HG03342 (cell line): ENCODE measurements at regions not wholly inside any gene's neighbourhood (a gene's known extent, or its start where the extent isn't known, plus 50 kb on each side); places are given as distances from the start of the nearest gene placed in this dataset.

Experiments used
- ATAC-seq: cut with Tn5 transposase; IDR thresholded peaks from one replicate; pipeline ENCODE4 v1.9.1; 2021; ENCODE audit warnings: mild to moderate bottlenecking, moderate library complexity; ENCODE audit not compliant: unreplicated experiment

DNA sequence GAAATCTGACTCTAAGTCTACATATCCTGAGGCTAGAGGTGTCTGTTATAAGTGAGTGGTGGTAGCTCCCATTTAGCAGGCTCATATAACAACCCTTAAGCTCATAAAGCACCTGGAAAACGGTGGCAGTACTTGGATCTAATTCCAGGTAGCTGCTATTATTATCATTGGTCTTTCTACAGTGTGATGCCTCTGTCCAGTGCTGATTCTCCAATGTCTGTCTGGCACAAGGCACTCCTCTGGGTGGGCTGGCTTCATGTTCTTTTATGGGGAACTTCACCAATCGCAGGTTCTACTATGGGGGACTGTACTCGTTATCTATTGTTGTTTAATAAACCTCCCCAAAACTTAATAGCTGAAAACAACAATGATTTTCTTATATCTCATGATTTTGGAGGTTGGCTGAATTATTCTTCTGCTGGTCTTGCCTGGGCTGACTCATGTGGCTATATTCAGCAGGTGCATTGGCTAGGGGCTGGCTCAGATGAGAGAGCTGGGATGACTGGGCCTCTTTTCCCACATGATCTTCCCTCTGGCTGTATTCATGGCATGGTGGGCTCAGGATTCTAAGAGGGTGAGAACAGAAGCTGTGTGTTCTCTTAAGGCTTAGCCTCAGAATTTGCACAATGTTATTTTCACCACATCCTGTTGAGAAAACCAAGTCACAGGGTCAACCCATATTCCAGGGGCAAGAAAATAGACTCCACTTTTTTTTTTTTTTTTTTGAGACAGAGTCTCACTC lies 93.0 kb upstream of the PCGF5 start:
- ATAC-seq, result no peak

DNA sequence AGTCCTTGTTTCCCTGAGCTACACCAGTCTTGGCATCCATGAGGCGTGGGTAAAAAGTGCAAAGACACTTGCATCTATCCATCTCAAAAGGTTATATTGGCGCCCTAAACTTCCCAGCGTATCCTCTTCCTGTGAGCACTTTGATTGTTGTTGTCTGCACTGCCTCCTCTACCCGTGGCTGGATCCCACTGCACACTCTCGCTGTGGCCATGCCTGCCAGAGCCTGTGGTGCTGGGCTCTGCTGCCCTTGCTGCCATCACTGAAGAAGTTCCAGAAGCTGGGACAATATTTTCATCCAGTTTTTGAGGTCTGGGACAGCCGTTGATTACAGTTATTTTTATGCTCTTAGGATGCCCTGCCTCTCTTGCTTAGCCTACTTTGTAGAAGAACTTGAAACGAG lies 85.3 kb upstream of the PCGF5 start:
- no peak for ATAC-seq

DNA sequence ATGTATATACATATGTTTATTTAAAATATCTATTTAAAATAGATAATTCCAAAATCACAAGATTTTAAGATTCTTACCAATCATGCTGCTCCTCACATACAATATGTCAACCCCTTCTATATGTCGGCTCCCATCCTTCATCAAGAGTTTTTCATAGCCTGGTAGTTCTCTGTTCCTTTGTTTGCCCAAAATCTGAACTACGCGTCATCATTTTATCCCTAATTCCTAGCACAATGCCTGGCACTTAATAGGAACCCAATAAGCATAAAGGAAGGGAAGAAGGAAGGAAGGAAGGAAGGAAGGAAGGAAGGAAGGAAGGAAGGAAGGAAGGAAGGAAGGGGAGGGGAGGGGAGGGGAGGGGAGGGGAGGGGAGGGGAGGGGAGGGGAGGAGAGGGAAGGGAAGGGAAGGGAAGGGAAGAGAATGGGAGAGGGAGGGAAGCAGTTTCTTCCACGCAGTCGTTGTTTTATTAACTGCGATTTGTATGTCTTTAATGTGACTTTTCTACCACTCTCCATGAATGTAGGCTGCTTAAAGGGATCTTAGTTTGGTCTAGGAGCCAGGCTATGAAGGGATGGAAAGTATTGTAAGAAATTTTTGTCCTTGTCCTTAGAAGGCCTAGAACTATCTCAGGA lies 83.3 kb upstream of the PCGF5 start:
- no peak for ATAC-seq

DNA sequence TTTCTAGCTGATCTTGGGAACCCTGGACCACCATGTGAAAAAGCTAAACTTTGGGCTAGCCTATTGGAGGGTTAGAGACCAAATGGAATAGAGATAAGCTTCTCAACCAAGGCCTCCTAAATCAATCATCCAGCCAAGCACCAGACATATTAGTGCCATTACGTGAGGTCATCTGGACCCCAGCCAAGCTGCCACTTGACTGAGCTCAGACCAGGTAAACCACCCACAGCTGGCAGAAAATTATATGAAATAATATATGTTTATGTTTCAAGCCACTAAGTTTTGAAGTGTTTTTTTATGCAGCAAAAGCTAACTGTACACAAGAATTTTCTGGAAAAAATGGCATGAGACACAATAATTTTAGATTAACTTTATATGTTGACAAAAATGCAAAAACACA lies 82.6 kb upstream of the PCGF5 start:
- no peak for ATAC-seq

DNA sequence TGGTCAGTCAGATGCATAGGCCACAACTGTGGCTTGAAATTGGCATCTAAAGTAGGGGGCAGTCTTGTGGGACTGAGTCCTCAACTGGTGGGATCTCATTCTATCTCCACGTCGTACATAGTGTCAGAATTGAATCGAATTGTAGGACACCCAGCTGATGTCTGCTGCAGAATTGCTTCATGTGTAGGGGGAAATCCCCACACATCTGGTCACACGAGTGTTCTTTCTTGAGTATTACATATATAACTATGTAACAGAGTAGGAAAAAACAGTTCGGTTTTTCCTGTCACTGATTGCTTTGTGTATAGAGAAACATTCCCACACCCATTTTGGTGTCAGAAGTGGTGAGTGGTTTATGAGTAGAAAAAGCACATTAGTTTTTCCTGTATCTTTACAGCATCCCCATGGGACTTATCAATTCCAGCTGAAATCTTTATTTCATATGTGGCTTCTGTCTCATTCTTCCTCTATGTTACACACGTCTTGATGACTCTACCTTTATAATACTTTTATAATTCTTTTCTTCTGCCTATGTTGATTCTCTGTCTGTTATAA lies 79.4 kb upstream of the PCGF5 start:
- no peak for ATAC-seq

DNA sequence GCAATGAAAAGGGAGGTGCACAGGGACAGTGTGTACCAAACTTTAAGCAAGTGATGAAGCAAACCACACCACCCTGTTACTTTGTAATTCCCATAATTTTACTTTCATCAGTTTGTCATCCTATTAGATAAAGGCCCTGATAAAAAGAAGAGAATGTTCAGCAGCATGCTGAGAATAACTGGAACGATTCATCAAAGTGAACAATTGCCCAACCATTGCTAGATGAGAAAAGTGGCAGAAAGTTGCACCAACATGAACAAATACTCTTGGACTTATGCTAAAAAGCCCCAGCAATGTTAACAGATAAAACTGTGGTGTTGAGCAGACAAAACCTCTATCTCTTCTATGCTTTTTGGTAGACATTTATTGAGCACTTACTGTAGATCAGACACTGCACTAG lies 75.5 kb upstream of the PCGF5 start:
- ATAC-seq, result no peak

DNA sequence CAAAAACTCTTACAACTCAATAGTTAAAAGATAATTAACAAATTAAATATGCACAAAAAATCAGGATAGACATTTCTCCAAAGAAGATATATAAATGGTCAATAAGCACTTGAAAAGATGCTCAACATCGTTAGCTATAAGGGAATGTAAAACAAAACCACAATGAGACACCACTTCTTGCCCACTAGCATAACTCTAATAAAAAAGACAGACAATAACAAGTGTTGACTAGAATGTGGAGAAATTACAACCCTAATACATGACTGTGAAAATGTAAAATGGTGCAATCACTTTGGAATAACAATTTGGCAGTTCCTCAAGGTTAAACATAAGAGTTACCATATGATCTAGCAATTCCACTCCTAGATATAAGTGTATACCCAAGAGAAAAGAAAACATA lies 74.3 kb upstream of the PCGF5 start:
- ATAC-seq, result no peak

DNA sequence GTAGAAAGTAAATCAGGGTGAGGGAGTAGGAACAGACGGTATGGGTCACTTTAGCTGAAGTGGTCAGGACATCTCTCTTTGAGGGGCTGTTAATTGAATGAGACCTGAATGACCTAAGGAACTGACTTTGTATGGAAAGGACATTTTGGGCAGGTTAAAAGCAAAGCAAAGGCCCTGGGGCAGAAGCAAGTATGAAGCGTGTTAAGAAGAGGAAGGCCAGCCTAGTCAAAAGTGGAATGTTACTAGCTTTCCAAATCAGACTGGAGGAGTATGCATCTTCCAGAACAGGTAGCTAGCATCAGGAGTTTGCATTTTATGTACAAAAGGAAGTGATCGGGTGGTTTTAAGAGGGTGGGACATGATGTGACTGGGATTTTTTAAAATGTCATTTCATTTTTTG lies 70.9 kb upstream of the PCGF5 start:
- no peak for ATAC-seq

DNA sequence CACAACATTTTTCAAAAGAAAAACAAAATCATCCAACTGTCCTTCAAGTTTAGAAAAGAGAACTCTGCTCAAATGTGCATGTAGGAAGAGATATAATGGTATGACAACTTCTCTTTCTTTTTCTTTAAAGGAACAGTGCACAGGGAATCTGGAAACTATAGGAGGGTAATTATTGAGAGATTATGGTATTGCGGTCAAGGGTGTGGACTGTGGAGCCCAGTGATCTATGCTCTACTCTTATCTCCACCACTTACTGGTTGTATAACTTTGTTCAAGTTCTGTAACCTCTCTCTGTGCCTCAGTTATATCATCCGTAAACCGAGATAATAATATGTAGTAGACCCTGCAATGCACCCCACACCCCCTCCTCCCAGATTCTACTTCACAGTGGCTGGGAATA lies 69.8 kb upstream of the PCGF5 start:
- no peak for ATAC-seq

DNA sequence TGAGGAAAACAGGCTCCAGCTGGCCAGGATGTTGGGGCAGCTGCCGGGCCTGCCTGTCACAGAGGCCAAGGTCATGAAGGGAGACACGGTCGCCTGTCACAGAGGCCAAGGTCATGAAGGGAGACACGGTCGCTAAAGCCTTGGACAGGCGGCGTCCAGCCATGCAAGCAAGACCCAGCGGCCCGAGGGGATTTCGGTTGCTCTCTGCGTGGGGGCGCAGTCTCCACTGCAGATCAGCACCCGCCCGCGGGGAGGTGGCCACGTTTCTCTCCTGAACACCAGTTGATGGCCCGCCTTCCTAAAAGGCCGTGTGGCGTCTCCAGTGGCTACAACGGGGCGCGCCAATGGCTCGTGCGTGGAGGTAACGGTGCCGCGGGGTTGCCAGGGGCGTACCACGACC lies 67.0 kb upstream of the PCGF5 start:
- ATAC-seq, result no peak

DNA sequence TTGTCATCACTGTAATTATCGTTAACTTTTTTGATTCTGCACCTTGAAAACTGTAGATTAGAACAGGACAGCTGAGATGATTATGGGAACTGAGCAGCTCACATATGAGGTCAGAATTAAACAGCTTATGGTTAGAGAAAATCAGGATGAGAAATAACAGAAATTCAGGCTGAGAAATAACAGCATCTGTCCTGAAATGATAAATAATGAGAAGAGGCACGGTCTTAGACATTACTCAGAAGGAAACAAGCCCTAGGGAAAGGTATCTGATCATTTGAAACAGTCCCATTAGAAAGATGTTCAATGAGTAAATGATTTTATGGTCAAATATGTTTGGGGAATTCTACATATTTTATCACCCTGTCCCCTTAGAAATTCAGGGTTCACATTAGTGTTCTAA lies 65.6 kb upstream of the PCGF5 start:
- no peak for ATAC-seq

DNA sequence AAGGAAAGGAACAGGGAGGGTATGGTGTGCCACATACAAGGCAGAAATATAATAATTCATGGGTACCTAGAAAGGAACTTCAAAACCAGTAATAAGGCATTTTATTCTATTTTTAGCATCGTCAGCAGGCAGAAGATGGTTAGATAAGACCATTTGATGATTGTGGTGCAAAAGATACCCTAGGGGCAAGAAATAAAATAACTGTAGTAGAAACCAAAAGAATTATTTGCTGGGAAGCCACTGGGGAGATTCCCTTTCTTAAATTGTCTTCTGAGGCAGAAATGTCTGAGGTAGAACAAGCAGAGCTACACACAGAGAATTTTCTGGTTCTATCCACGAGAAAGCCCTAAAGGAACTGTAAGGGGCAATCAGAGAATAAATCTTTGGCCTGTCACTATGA lies 64.3 kb upstream of the PCGF5 start:
- ATAC-seq, result no peak

DNA sequence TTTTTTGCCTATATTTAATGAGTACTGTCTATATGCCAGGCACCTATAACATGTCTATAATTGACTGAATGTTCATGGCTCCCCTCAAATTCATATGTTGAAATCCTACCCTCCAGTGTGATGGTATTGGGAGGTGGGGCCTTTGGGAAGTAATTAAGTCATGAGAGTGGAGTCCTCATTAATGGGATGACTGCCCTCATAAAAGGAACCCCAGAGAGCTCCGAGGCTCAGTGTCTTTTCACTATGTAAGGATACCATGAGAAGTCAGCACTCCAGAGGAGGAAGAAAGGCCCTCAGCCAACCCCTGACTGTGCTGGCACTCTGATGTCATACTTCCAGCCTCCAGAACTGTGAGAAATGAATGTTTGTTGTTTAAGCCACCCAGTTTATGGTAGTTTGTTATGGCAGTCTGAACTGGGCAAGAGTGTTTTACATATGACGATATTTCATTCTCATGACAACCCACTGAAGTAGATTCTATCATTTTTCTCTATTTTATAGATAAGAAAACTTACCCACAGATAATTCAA lies 61.1 kb upstream of the PCGF5 start:
- no peak for ATAC-seq

DNA sequence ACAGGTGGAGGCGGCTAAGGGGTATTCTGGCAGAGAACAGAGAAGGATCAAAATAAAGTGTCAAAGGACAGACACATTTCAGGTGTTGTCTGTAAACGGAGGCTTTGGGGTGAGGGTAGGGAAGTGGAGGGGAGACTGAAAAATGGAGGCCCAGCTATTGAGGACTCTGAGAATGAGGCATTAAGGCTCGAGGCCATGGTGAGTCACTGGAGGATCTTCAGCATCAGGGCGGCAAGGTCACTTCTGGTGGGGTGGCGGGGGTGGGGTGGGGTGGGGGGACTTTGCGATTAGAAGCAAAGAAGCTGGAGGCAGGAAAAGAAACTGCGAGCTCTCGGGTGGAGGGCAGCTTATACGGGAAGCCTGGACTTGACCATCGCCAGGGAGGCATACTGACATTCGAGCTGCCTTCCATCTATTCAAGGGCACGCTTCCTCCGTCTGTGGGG lies 58.4 kb upstream of the PCGF5 start:
- ATAC-seq, result no peak

DNA sequence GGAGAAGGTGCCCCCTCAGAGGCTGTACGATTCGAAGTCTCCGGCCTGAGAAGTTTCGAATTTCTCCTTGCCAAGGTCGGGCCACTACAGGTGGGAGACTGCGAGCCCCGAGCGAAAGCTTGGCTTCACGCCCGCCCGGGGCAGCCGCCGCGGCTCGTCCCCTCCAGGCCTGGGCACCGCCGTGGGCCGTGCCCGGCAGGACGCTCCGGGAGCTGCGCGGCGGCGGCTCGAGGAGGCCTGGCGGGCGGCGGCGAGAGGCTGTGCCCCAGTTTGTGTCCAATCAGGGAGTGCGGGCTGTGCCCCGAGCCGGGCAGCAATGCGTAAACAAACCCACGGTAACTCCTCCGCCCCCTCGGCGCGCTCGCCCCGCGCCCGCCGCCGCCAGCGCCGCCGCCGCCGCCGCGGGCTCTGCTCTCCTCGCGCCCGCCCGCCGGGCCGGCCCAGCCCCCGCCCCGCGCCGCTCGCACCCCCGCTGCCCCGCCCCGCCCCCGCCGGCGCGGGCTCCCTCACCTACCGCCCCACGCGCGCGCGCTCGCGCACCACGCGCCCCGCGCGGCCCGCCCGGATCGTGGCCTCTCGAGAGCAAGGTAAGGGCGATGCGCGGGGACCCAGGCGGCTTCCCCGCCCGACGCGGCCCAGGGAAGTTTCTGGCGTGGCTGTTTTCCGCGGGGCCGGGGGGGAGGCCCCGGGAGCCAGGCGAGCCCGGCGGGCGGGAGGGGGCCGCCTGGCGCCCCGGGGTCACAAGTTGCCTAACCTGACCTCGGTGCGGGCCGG lies 57.8 kb upstream of the PCGF5 start:
- peak; percentile 47 for ATAC-seq

DNA sequence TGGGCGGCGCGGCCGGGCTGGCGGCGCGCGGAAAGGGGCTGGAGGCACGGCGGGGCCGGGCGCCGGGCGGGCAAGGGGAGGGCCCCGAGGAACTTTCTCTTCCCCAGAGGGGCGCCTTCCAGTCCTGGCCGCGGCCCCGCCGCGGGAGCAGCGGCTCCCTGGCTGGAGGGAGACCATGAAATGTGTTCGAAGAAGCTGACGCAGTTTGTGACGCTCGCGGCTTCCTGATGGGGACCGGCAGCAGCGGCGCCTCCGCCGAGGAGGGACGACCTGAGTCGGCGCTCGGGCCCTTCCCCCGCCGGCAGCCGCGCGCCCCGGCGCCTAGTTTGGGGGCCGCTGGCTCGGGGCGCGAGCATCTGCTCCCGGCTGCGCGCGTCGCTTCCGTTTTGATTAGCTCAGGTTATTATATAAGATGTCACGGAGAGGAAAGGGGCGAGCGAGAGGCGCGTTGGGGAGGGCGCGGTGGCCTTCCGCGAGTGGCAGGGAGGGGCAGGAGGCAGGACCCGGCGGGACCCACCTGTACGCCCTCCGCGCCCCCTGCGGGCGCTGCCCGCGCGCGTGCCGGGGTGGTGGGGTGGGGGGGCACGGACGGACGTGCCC lies 57.1 kb upstream of the PCGF5 start:
- peak; percentile 53 for ATAC-seq

DNA sequence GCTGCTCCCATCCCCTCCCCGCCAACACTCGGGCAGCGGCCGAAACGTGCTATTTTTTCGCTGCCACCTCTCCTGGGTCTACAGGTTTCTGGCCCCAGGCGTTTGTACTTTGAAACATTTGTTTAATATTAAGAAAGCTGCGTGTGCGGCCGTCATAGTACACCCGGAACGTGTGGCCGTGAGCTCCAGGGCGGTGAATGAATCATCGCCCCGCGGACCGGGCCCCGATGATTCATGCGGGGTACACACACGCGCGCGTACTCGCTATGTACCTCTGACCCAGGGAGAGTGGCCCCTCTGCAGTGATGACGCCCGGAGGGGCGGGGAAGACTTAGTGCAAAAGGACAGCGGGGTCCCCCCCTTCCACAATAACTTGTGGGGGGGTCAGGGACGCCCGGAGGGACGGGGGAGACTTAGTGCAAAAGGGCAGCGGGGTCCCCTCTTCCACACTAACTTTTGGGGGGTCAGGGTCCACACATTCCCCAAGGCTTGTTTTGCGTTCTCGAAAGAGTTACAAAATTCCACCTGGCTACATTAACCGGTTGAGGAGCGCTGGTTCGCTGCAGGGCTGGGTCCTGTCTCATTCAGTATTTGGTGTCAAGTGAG lies 56.5 kb upstream of the PCGF5 start:
- peak; percentile 35 for ATAC-seq

DNA sequence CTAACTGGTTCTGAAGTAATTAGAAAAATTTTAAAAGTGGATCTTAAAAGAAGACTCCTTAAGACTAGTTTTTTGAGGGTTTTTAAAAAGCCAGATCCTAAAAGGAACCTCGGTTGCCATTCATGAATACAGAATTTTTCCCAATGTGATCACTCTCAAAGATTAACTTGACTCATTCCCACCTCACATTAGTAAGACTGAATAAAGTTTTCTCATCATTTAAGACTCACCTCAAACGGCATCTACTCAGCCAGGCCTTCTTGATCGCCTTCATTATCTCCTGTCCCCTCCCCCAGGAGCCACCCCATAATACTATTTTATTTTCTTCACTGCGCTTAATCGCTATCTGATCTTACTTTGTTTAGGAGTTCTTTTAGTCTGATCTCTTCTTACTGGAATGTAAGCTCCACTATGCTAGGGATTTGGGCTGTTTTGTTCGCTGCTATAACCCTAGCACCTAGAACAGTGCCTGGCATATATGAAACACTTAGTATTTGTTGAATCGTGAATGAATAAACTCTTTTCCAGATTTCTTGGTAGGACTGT lies 55.9 kb upstream of the PCGF5 start:
- no peak for ATAC-seq

DNA sequence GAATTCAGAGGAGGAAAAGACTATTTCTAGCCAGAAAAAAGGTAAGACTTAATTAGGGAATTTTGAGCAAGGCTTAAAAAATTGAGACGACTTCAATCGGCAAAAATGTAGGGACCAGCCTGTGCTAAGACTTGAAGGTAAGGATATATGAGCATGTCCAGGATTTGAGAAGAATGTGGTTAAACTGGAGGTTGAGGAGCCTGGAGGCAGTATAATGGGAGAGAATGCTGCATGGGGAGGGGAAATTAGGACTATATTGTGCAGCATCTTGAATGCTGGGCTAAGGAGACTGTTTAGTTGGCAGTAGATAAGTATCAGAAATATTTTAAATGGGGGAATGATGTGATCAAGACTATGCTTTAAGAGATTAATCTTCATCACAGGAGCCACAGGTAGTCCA lies 53.1 kb upstream of the PCGF5 start:
- ATAC-seq, result no peak

DNA sequence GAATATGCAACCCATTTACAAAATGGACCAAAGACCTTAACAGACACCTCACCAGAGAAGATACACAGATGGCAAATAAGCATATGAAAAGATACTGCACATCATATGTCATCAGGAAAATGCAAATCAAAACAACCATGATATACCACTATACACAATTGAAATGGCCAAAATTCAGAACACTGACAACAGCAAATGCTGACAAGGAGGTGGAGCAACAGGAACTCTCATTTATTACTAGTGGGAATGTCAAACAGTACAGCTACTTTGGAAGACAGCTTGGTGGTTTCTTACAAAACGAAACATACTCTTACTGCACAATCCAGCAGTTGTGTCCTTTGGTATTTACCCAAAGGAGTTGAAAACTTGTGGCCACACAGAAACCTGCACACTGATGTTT lies 50.0 kb upstream of the PCGF5 start:
- ATAC-seq, result no peak
